GM19351 (cell line): ENCODE measurements at regions not wholly inside any gene's neighbourhood (a gene's known extent, or its start where the extent isn't known, plus 50 kb on each side); places are given as distances from the start of the nearest gene placed in this dataset.
A peak's percentile ranks its signal among the peaks of the same experiment; 100 is the strongest.
"Not testable (repeated sequence)": the region's sequence is repeated elsewhere in the genome, so short reads cannot be mapped to it uniquely, and the experiment has no call there.

ENCODE experiments used
- ATAC-seq: cut with Tn5 transposase; IDR thresholded peaks from one replicate; pipeline ENCODE4 v1.9.1; 2021; ENCODE audit warnings: mild to moderate bottlenecking, moderate library complexity; ENCODE audit not compliant: unreplicated experiment

DNA sequence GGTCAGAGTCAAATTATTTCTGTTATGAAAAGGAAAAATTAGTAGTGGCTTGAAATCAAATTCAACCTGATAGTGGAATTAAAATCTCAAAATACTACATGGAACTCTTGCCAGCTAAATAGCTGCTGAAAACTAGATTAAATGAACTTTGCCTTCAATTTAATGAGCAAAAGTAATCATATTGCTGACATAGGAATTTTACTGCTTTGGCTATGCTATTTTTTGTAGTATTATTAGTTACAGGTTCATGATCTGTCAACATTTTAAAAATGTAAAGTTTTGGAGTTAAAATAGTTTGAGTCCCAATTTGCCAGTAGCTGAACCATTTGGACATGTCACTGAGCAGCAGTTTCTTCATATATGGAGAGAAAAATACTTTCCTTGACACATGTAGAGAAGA, 81.4 kb downstream of the RERGL start:
- ATAC-seq = no peak

DNA sequence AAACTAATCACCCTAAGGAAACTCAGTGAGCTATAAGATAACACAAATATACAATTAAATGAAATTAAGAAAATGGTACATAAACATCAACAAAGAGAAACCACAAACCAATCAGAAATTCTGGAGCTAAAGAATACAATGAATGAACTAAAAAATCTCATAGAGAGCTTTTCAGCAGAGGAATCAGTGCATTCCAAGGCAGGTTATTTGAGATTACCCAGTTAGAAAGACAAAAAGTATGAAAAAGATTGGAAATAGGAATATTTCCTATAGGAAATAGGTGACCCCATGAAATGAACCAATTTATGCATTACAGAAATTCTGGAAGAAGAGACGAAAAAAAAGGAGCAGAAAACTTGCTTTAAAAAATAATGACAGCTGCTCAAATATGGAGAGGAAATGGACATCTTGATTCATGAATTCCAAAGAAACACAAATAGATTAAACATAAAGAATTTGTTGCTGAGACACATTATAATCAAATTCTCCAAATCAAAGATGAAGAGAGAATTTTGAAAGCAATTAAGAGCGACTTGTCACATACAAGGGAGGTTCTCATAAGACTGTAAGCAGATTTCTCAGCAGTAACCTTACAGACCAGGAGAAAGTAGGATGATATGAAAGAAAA, 90.7 kb downstream of the RERGL start:
- ATAC-seq = no peak

DNA sequence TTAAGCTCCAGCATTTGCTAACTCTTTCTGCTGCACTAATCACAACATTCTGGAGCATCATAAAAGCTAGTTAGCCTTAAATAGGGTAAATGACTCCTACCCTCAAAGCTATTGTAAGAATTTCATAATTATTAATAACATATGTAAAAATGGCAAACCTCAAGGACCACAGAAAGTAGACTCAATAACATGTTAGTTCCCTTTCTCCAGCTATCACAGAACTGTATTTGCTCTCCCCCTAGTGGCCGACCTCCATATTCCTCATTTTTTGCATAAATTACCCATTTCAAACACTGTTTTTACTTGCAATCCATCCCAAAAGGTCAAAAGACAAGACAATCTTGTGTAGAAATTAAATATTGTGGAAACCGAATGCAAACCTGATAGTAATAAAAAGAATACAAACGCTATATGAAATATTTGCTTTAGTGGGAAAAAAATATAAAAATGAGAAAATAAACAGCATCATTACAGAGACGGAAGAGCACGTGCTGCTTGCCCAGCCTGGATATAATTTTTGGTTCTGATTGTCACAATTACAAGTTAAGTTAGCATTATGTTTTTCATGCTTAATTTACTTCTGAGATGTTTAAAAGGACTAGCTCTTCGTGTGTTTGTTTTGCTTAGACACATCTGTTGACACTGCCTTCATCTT, 97.9 kb downstream of the RERGL start:
- ATAC-seq = peak; percentile 96

DNA sequence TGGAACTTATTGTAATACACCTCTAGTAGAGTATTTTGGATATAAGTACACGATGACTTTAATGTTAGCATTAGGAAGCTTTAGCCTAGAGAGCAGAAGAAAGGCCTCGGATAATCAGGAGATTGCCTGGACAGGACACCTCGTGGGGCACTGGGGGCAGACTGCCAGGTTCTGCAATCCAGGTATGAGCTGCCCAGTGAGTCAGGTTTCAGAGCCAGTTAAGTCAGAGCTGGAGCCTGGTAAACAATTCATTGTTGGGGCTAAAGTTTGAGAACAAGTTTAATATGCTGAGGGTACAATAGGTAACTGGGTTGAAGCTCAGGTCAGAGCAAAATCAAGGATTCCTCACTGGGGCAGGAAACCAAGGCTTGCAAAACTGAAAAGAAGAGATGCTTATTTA, 107.4 kb downstream of the RERGL start:
- ATAC-seq = no peak

DNA sequence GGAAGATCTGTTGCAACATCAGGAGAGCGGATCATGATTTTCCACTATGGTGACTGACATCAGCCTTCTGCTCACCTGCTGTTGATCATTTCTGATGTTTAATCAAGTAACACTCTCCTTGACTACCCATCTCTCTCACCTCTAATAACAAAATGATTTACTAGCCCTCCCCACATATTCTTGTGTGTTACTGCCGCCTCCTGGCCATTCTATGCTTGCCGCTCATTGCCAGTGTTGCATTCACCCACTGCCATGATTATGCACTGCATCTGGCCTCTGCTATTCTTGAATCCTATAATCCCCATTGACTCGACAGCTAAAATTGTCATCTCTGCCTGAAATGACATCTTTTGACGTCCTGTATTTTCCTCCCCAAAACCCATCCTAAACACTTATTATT, 113.8 kb downstream of the RERGL start:
- no peak for ATAC-seq

DNA sequence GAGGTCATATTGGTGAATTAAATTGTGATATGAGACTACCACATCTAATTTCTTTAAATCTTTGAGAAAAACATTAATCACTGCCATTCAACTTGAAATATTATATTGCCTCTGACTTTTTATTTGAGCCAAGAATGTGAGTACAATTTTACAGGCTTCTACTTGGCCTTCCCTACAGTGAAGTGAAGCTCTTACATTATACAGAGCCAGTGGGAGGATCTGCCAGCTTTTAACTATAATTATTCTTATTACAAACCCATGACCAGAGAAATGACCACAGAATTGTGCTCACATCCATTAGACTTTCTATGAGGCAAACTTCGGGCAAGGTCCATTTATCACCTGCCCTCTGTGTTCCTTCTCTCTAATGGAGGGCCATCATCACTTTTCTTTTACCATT, 114.2 kb downstream of the RERGL start:
- no peak for ATAC-seq

DNA sequence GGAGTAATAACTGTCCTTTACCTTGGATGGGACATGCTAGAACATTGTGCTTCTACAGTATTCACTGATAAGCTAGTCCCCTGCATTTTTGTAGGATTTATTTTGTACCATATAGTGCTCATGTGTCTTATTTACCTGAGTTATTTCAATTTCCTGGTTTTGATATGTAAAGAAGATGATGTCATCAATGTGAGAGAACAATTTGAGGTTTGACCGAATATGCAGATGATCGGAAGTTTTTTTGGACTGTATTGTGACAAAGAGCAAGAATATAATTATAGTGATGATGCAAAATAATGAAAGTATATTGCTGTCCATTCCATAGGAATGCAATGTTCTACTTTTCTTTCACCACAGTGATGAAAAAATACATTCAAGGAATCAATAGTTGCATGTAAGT, 114.8 kb downstream of the RERGL start:
- no peak for ATAC-seq

DNA sequence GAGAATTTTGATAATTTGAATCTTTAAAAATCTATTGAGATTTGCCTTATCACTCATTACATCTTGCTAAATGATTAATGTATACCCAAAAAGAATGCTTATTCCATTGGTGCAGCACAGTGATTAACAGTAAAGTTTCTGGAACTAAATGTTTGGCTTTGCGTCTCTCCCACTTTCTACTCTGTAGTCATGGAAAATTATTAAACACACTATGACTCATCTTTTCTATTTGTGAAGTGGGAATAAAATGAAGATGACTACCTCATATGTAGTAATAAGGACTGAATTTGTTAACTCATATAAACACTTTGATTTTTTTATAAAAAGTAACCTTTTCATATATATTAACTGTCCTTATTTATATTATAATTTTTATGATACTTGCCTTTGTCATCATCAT, 118.1 kb downstream of the RERGL start:
- no peak for ATAC-seq

DNA sequence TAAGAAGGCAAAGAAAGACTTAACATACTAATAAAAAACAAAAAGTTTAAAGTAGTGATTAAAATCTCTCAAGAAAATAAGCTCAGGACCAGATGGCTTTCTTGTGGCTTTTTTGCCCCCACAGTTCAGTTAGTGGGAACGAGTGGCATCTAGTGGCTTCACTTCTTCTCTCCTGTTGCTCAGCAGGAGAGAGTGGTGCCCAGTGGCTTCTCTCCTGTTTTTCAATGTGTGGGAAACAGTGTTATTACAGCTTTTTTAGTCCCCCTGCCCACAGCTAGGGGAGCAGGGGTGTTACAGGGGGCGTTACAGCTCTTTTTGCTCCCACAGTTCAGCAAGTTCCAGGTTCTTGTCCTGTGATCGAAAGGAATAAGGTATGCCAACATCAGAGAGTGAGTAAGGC, 135.2 kb downstream of the RERGL start:
- no peak for ATAC-seq

DNA sequence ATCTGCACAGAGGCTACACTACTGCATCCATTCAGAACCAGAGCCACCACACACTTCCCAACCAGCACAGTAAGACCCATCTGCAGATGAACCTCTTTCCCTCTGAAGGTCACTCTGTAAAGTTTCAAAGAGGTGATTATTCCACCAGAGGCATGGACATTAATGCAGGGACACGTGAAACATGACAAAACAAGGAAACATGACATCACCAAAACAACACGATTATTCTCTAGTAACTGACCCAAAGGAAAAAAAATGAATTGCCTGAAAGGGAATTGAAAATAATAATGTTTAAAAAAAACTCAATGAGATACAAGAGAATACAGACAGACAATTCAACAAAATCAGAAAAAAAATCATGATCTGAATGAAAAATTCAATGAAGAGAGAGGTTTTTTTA, 139.1 kb downstream of the RERGL start:
- no peak for ATAC-seq

DNA sequence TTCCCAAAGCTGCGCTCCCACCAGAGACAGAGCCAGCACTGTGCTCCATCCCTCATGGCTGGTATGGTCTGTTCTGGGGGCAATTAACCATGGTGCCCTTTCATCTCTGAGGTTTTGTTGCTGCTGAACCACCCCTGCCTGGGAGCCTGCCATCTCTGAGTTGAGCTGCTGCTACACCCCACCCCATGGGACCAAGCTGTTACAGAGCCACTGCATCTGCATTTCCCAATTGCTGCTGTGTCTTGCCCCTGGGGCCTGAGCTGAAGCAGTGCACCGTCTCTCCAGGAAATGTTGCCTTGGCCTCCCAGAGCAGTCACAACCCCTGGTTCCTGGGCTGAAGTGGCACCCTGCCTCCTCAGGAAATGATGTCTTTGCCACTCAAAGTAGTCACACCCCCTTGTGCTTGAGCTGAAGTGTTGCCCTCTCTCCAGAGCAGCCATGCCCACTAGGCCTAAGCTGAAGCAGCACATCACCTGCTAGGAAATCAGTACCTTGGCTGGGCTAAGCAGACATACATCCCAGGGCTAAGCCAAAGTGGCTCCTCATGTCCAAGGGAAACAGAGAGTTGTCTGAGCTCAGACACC, 140.3 kb downstream of the RERGL start:
- ATAC-seq = no peak

DNA sequence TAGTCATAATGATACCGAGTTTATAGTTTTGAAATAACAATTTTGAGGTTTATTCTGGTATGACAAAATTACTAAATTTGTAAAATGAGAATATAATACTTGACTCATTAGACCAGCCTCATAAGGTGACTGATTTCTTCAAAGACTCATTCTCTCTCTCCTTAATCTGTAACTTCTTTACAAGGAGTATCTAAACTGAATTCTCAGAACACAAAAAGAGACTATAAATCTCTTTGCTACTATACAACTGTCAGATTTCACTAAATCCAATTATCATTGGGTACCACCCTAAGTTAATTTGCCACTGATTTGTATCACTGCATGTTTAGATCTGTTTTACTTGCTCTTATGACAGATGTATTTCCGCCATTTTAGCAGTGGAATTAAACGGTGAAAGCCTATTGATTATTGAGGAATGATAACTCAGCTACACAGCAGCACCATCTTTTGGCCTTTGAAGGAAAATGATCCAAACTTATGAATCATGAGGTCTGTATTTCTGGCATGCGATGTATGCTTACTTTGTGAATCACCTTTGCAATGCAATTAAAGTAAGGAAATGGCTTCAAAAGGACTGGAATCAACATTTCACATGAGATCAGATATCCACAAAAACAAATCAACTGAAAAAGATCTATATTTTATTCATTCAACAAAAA, 161.2 kb downstream of the RERGL start:
- no peak for ATAC-seq

DNA sequence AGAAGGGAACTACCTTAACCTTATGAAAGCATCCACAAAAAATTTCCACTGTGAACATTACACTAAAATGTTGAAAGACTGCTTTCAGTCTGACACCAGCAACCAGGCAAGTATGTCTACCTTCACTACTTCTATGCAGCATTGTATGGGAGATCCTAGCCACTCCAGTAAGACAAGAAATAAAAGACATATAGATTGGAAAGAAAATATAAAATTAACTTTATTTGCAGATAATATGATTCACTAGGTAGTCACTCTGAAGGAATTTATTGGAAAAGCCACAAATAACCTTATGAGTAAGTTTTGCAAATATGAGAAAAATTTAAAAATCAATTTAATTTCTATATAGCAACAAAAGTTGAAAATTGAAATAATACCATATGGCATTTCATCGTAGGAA, 172.0 kb downstream of the RERGL start:
- ATAC-seq = no peak

DNA sequence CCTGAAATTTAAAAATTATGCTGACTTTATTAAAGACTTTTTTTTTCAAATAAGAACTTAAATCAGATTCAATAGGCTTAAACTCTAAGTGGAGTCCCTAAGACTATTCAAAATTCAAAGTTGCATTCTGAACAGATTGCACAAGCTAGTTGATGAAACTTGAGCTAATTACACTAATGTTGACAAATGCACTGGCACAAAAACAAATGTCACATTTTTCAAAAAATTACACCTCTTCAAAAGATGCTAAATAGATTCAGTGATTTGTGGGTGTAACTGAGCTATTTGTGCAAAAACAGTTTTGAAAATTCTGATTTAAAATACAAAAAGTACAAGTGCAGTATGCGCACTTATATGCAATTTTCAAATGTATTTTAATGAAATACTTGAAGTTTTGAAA, 205.4 kb downstream of the RERGL start:
- no peak for ATAC-seq

DNA sequence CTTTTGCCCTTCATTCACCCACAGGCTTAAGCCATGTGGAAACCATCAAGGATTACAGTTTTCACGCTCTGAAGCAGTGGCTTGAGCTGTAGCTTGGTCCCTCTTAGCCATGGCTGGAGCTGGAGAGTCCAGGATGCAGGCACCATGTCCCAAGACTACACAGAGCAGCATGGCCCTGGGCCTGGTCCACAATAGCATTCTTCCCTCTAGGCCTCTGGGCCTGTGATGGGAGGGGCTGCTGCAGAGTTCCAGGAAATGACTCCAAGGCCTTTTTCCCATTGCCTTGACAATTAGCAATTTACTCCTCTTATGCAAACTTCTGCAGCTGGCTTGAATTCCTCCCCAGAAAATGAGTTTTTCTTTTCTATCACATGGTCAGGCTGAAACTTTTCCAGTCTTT, 211.3 kb downstream of the RERGL start:
- ATAC-seq = no peak

DNA sequence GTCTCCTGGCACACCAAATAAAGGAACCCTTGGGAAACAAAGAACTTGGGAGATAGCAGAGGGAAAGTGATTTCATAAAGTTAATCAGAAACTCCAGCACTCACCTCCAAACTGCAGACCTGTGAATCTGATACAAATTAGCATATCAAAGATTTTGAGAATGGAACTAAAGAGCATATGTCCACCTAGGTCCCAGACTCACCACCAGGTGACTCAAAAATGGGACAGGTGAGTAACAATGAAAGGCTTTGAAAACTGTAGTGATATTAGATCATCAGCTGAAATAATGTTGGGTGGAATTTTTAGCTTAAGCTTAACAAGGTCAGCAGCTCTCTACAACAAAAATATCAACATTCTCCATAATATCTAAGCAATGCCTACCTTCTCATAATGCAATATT, 214.8 kb downstream of the RERGL start:
- no peak for ATAC-seq

DNA sequence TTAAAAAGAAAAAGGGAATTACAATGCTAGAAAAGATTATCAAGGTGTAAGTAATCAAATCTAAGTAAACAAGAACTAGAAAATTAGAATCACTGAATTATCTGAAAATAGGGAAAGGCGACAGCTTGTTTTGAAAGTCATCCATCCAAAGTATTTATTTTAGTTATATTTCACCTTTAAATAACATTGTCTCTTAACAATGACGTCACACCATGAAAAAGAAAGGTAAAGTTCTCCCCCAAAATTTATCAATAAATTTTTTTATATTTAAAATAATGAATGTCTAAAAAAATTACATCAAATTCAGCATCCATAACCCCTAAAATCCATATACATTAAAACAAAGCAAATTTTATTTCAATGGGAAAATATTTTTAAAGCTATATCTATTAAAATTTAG, 223.2 kb downstream of the RERGL start:
- ATAC-seq = no peak

DNA sequence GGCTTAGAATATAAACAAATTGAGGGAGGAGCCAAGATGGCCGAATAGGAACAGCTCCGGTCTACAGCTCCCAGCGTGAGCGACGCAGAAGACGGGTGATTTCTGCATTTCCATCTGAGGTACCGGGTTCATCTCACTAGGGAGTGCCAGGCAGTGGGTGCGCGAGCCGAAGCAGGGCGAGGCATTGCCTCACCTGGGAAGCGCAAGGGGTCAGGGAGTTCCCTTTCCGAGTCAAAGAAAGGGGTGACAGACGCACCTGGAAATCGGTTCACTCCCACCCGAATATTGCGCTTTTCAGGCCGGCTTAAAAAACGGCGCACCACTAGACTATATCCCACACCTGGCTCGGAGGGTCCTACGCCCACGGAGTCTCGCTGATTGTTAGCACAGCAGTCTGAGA, 234.4 kb downstream of the RERGL start:
- ATAC-seq = not testable (repeated sequence)

DNA sequence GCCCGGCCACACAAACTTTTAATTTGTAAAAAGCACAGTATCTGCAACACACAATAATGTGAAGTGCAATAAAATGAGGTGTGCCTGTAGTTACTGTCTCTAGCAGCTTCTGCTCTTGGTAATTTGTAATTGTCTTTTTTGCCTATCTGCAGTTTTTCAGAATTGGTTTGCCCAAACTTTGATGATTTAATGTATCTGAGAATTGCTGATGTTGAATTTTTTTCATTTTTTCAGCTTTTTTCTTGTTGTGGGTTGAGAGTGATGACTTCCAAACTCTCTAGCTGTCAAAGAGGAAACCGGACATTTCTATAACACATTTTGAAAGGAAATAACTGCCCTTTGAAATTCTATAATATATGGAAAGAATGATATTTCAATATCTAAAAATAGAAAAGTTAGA, 236.9 kb downstream of the RERGL start:
- no peak for ATAC-seq

DNA sequence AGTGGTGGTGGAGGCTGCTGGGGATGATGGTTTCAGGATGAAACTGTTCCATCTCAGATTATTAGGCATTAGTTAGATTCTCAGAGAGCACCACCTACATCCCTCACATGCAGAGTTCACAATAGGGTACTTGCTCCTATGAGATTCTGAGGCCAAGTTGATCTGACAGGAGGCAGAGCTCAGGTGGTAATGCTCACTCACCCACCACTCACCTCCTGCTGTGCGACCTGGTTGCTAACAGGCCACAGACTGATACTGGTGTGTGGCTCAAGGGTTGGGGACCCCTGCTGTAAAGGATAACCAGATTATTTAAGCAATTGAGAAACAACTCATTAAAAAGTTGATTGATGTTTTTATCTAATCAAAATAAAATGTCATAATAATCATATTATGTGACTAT, 248.5 kb downstream of the RERGL start:
- ATAC-seq = no peak

DNA sequence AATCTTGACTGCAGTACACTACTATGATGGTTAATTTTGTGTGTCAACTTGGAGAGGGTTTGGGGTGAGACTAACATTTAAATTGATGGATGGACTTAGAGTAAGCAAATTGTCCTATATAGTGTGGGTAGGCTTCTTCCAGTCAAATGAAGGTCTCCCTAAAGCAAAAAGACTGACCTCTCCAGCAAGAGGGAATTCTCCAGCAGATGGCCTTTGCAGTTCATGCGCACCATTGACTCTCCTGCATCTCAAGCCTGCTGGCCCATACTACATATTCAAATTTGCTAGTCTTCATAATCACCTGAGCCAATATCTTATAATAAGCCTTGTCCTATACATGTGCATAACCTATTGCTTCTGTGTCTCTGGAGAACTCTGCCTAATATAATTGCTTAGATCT, 260.2 kb downstream of the RERGL start:
- no peak for ATAC-seq

DNA sequence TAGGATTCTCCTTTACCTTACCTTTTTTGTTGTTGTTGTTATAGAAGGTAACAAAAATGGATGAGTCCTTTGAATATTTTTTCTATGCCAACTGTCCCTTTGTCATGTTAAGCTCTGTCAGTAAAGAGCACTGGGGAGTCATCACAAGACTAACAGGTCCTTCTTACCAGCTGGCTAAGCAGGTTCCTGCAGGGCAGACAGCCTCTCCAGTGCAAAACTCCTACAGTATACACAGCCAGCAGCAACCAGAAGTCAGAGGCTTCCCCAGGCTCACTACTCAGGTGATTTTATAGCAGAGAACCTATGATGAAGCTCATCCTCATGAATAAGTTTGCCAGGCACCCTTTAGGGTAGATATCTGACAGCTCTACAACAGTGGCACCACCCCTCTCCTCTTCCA, 271.1 kb downstream of the RERGL start:
- no peak for ATAC-seq
